Mesodermal cell (in vitro differentiated cells): ENCODE measurements at regions not wholly inside any gene's neighbourhood (a gene's known extent, or its start where the extent isn't known, plus 50 kb on each side); places are given as distances from the start of the nearest gene placed in this dataset.

ENCODE experiments used
- H3K27ac ChIP-seq: 2 replicates; pipeline ENCODE4 v1.7.0; 2013; ENCODE audit warnings: mild to moderate bottlenecking, low read depth, low read length, moderate library complexity; ENCODE audit not compliant: severe bottlenecking
- H3K36me3 ChIP-seq: 2 replicates; pipeline ENCODE4 v1.7.1; 2013; ENCODE audit warnings: mild to moderate bottlenecking, low read length, moderate library complexity; ENCODE audit not compliant: control insufficient read depth, insufficient read depth
- H3K4me1 ChIP-seq: one replicate; pipeline ENCODE4 v1.7.1; 2013; ENCODE audit warnings: mild to moderate bottlenecking, low read length; ENCODE audit not compliant: insufficient read depth, control insufficient read depth, poor library complexity, severe bottlenecking
- H3K4me3 ChIP-seq: 2 replicates; pipeline ENCODE4 v1.7.0; 2013; ENCODE audit warnings: low read length, control low read depth, mild to moderate bottlenecking; ENCODE audit not compliant: insufficient read depth, poor library complexity, severe bottlenecking; ENCODE audit errors: extremely low read depth
- H3K9me3 ChIP-seq: 2 replicates; pipeline ENCODE4 v1.7.1; 2013; ENCODE audit warnings: mild to moderate bottlenecking, low read length, moderate library complexity; ENCODE audit not compliant: control insufficient read depth
- WGBS, 2 experiments: methylation state at CpG; one replicate each; pipeline ENCODE4 v1.1.5; 2013; ENCODE audit warnings: missing lambda C conversion rate in 2 of 2; ENCODE audit not compliant: insufficient coverage in 2 of 2; 5-methylcytosine and 5-hydroxymethylcytosine counted together

GRCh38 chr18:56351911-56352500 lies 286.4 kb downstream of the TXNL1 start:
- WGBS, 2 experiments: 64 to 79% methylated on average over 3 to 5 of the region's 6 CpGs
- Histone ChIP-seq H3K27ac (no peak overlapping the region), H3K4me1 (no peaks in the 10 kb centered on the region), H3K9me3 (peaks cover 6% of the 10 kb centered on the region), H3K36me3 (no peaks in the 10 kb centered on the region), H3K4me3 (no peak overlapping the region)

DNA sequence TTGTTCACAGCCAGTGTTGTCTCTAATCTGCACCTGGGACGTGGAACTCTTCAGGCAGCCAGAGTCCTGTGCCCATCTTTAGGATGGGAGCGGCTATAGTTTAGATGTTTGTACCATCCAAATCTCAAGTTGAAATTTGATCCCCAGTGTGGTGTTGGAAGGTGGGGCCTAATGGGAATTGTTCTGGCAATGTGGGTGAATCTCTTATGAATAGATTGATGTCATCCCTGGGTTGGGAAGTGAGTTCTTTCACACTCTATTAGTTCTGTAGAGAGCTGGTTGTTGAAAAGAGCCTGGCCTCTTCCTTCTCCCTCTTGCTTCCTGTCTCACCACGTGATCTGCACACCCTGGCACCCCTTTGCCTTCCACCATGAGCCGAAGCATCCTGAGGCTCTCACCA lies 300.9 kb downstream of the TXNL1 start:
- Histone ChIP-seq H3K4me3 (no peak overlapping the region), H3K9me3 (no peaks in the 10 kb centered on the region), H3K36me3 (no peaks in the 10 kb centered on the region), H3K4me1 (no peaks in the 10 kb centered on the region), H3K27ac (no peak overlapping the region)
- 78 to 100% methylated on average over 2 to 4 of the region's 4 CpGs for WGBS, 2 experiments

- H3K9me3 ChIP-seq: no peaks in the 10 kb centered on the region
- 100% methylated on average over 1 of the region's 2 CpGs; no CpG with 5 or more reads in 1 of the 2 experiments for WGBS, 2 experiments
- H3K4me1 ChIP-seq: no peaks in the 10 kb centered on the region
- no peak overlapping the region for H3K27ac ChIP-seq
- no peaks in the 10 kb centered on the region for H3K36me3 ChIP-seq
- H3K4me3 ChIP-seq: no peak overlapping the region
Observed at GRCh38 chr18:56333839-56334238, 304.6 kb downstream of the TXNL1 start.

- Histone ChIP-seq H3K9me3 (no peaks in the 10 kb centered on the region), H3K4me3 (no peak overlapping the region), H3K27ac (no peak overlapping the region), H3K4me1 (no peaks in the 10 kb centered on the region), H3K36me3 (no peaks in the 10 kb centered on the region)
- WGBS, 2 experiments: 92 to 96% methylated on average over 2 to 3 of the region's 4 CpGs
Observed at GRCh38 chr18:56333146-56333545, 305.2 kb downstream of the TXNL1 start.

DNA sequence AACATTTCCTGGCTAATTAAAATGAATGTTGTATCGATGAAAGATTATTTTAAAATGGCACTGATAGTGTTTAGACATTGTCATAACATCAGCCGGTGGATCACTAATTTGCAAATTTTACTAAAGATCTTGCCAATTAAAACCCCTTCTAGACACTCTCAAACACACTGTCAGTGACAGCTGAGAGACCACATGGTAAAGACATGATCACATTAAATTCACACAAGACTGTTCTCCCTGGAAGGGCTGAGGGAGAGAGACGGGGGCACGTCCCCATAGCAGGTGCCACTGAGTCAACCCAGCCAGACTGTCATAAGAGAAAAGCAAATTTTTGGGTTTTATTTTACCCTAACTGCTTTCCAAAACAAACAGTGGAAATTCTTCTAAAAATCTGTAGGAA lies 306.0 kb downstream of the TXNL1 start:
- Histone ChIP-seq H3K9me3 (no peaks in the 10 kb centered on the region), H3K27ac (no peak overlapping the region), H3K4me1 (no peaks in the 10 kb centered on the region), H3K4me3 (no peak overlapping the region), H3K36me3 (no peaks in the 10 kb centered on the region)
- 100% methylated on average over 1 of the region's 4 CpGs; no CpG with 5 or more reads in 1 of the 2 experiments for WGBS, 2 experiments

DNA sequence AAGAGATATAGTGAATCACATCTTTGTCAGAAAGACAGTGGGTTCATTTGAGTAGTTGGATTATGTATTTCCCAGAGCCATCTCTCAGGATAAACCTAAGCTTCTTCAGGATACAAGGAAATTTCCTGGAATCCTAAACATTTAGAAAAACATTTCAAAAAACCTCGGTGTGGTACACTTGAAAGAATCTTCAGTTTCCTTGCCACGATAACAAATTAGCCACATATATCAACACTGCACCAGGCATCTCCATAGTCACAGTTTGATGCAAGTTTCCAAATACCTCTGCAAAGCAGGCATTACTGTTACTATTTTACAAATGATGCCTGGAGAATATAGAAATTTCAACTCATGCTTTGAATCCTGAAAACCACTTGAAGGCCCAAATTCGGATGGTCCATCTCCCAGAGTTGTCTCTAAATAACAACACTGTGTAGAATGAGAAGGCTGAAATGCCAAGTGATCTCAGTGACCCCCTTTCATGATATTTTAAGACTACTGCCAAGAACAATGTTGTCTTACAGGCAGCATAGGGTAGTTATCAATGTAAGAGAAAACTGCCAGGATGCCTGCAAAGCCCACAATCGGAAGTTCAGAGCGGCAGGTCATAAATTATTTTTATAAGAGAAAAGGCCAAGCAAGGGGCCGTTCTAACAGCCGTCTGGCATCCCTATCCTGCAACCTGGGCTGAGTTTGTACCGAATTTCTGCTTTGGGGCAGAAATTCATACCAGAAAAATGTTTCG lies 307.9 kb downstream of the TXNL1 start:
- 79 to 85% methylated on average over 5 to 7 of the region's 9 CpGs for WGBS, 2 experiments
- H3K36me3 ChIP-seq: no peaks in the 10 kb centered on the region
- H3K4me1 ChIP-seq: no peaks in the 10 kb centered on the region
- no peaks in the 10 kb centered on the region for H3K9me3 ChIP-seq
- H3K27ac ChIP-seq: no peak overlapping the region
- H3K4me3 ChIP-seq: no peak overlapping the region

DNA sequence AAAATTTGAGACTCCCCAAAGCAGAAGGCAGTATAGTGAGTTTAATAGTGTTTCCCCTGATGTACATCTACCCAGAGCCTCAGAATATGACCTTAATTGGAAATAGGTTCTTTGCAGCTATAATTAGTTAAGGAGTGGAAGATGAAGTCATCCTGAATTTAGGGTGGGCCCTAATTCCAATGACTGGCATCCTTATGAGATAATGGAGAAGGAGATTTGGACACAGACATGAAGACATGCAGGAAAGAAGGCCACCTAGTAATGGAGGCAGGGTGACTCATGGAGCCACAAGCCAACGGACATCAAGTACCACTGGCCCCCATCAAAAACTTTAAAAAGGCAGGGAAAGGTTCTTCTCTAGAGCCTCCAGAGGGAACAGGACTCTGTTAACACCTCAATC lies 308.9 kb downstream of the TXNL1 start:
- Histone ChIP-seq H3K9me3 (no peaks in the 10 kb centered on the region), H3K4me1 (no peaks in the 10 kb centered on the region), H3K4me3 (no peak overlapping the region), H3K36me3 (no peaks in the 10 kb centered on the region), H3K27ac (no peak overlapping the region)
- 100% methylated on average over 1 of the region's 1 CpG; no CpG with 5 or more reads in 1 of the 2 experiments for WGBS, 2 experiments

- 78 to 100% methylated on average over 2 of the region's 7 CpGs for WGBS, 2 experiments
- Histone ChIP-seq H3K27ac (no peak overlapping the region), H3K9me3 (no peaks in the 10 kb centered on the region), H3K4me3 (no peak overlapping the region), H3K36me3 (no peaks in the 10 kb centered on the region), H3K4me1 (no peaks in the 10 kb centered on the region)
Observed at GRCh38 chr18:56327191-56327885, 311.1 kb downstream of the TXNL1 start.

DNA sequence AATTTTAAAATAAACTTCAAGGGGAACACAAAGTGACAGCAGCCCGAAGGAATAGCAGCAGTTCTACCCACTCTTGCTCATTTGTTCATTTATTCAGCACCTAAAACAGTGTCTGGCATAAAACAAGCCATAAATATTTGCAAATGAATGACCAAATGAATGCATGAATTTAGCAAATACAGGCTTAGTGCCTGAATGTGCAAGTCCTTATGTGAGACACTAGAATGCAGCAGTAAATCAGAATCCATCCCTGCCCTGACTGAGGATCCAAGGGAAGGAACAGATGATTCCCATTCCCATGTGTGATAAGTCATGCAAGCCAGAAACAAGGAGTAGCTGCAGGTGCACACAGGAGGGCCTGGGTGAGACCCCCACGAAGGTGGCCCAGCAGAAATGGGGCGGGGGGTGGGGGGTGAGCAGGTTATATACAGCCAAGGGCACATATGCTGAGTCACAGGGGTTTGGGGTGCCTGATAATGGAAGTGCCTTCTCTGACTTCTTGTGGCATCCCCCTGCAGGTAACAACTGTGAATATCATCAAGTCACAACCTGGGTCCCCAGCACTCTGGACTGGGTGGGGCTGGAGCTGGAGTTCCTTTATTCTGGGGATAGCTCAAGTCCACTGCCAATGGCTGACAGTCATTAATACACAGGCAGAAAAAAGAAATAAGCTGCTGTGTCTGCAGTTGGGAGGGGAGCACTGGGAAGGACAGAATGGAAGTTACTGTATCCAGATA lies 311.9 kb downstream of the TXNL1 start:
- Histone ChIP-seq H3K27ac (no peak overlapping the region), H3K4me3 (no peak overlapping the region), H3K9me3 (no peaks in the 10 kb centered on the region), H3K4me1 (no peaks in the 10 kb centered on the region), H3K36me3 (no peaks in the 10 kb centered on the region)
- WGBS, 2 experiments: 67 to 86% methylated on average over 3 of the region's 3 CpGs

- H3K36me3 ChIP-seq: no peaks in the 10 kb centered on the region
- WGBS, 2 experiments: no CpG with 5 or more reads among the region's 4 CpGs
Observed at GRCh38 chr18:56323673-56324072, 314.7 kb downstream of the TXNL1 start.

More at GRCh38 chr18:56323673-56324072, 314.7 kb downstream of the TXNL1 start:
- Histone ChIP-seq H3K4me1 (no peaks in the 10 kb centered on the region), H3K27ac (no peak overlapping the region), H3K9me3 (no peaks in the 10 kb centered on the region), H3K4me3 (no peak overlapping the region)
